ENCODE measurements at regions not wholly inside any gene's neighbourhood (a gene's known extent, or its start where the extent isn't known, plus 50 kb on each side); places are given as distances from the start of the nearest gene placed in this dataset.

DNA sequence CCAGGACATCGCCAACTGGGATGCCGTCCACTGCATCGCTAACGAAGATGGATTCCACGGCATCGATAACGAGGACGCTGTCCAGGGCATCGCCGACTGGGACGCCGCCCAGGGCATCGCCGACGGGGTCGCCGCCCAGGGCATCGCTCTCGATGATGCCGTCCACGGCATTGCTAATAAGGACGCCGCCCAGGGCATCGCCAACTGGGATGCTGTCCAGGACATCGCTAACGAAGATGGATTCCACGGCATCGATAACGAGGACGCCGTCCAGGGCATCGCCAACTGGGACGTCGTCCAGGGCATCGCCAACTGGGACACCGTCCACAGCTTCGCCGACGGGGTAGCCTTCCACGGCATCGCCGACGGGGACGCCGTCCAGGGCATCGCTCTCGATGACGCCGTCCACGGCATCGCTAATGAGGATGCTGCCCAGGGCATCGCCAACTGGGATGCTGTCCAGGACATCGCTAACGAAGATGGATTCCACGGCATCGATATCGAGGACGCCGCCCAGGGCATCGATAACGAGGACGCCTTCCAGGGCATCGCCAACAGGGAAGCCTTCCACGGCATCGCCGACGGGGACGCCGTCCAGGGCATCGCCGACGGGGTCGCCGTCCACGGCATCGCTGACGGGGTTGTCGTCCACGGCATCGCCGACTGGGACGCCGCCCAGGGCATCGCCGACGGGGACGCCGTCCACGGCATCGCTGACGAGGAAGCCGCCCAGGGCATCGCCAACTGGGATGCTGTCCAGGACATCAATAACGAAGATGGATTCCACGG lies 948.4 kb downstream of the TUBA3C start:
- TF ChIP-seq EZH2phosphoT487 (IDR thresholded peaks at IDR 0.05) (no peak), CTCF (IDR thresholded peaks at IDR 0.05) (no peak), EZH2 (IDR thresholded peaks at IDR 0.05) (no peak)

Data from neural progenitor cell (in vitro differentiated cells).